HepG2 (cell line): ENCODE measurements at regions not wholly inside any gene's neighbourhood (a gene's known extent, or its start where the extent isn't known, plus 50 kb on each side); places are given as distances from the start of the nearest gene placed in this dataset.

Experiments
- AFF4 ChIP-seq: sonication (generic); formaldehyde crosslinking; IDR thresholded peaks from 2 replicates; pipeline ENCODE4 v1.4.0; 2020; ENCODE audit warnings: missing genetic modification reagents
- AHDC1 ChIP-seq: sonication (generic); formaldehyde crosslinking; IDR thresholded peaks from 2 replicates; pipeline ENCODE4 v1.5.1; 2020; ENCODE audit warnings: mild to moderate bottlenecking, missing genetic modification reagents, borderline replicate concordance
- HNF4A ChIP-seq: sonication (generic); formaldehyde crosslinking; IDR thresholded peaks from 2 replicates; pipeline ENCODE4 v1.4.0; 2020; ENCODE audit warnings: missing genetic modification reagents
- IKZF4 ChIP-seq: sonication (generic); formaldehyde crosslinking; IDR thresholded peaks from 2 replicates; pipeline ENCODE4 v1.5.1; 2020; ENCODE audit warnings: borderline replicate concordance, mild to moderate bottlenecking, low read depth, missing genetic modification reagents; ENCODE audit errors: not compliant biosample characterization
- MIER2 ChIP-seq: IDR thresholded peaks from 2 replicates; pipeline ENCODE4 v1.6.1; 2016; ENCODE audit warnings: missing biosample characterization, missing genetic modification reagents
- MIXL1 ChIP-seq: IDR thresholded peaks from 2 replicates; pipeline ENCODE4 v1.6.1; 2016
- NONO ChIP-seq, 2 experiments: fragments of 450-650 bp in 1 of 2; sonication (generic) in 1 of 2; formaldehyde crosslinking in 1 of 2; IDR thresholded peaks in 1 of 2; conservative IDR thresholded peaks in 1 of 2; 2 replicates each; pipeline versions ENCODE4 v1.6.1 to v1.8.0; 2017 to 2022; ENCODE audit warnings: mild to moderate bottlenecking in 1 of 2, missing genetic modification reagents in 1 of 2, moderate library complexity in 1 of 2
- THAP7 ChIP-seq: sonication (generic); formaldehyde crosslinking; IDR thresholded peaks from 2 replicates; pipeline ENCODE4 v1.8.1; 2023; ENCODE audit warnings: mild to moderate bottlenecking, missing genetic modification reagents
- ZMYM4 ChIP-seq: sonication (generic); formaldehyde crosslinking; IDR thresholded peaks from 2 replicates; pipeline ENCODE4 v1.8.1; 2023; ENCODE audit warnings: mild to moderate bottlenecking, missing genetic modification reagents
- ZNF503 ChIP-seq: sonication (generic); formaldehyde crosslinking; IDR thresholded peaks from 2 replicates; pipeline ENCODE4 v1.4.0; 2020; ENCODE audit warnings: missing genetic modification reagents
- ZNF543 ChIP-seq: sonication (generic); formaldehyde crosslinking; IDR thresholded peaks from 2 replicates; pipeline ENCODE4 v1.4.0; 2020; ENCODE audit warnings: mild to moderate bottlenecking, missing genetic modification reagents
- ZNF639 ChIP-seq: conservative IDR thresholded peaks from 2 replicates; pipeline ENCODE4 v1.6.1; 2018; ENCODE audit warnings: missing genetic modification reagents
- ZNF652 ChIP-seq: IDR thresholded peaks from 2 replicates; pipeline ENCODE4 v1.6.1; 2016; ENCODE audit warnings: low read depth, borderline replicate concordance
- ZNF816 ChIP-seq: sonication (generic); formaldehyde crosslinking; IDR thresholded peaks from 2 replicates; pipeline ENCODE4 v1.8.0; 2022; ENCODE audit warnings: missing genetic modification reagents, mild to moderate bottlenecking, borderline replicate concordance

- TF ChIP-seq ZNF816 (CRISPR knock-in tag), result peak; percentile 73; the same call in 1 of the 2 replicates
- TF ChIP-seq THAP7 (CRISPR knock-in tag), result no peak
- peak; percentile 87 for TF ChIP-seq MIXL1
- TF ChIP-seq AFF4 (CRISPR knock-in tag), result no peak
- peak; percentile 98 for TF ChIP-seq ZNF652 (CRISPR knock-in tag)
- peak; percentile 68; the same call in 1 of the 2 replicates for TF ChIP-seq ZMYM4 (CRISPR knock-in tag)
- no peak for TF ChIP-seq ZNF639 (CRISPR knock-in tag)
- TF ChIP-seq IKZF4, result no peak
- TF ChIP-seq ZNF503 (CRISPR knock-in tag), result peak; percentile 94
- 0 out of 2 replicates have a peak, but pooled peaks have one; percentile 21 for TF ChIP-seq NONO (IDR thresholded peaks at IDR 0.05)
- peak; percentile 67 for TF ChIP-seq NONO (CRISPR knock-in tag; conservative IDR thresholded peaks at IDR 0.05)
- TF ChIP-seq MIER2 (CRISPR knock-in tag), result no peak
- no peak for TF ChIP-seq ZNF543
- TF ChIP-seq AHDC1 (CRISPR knock-in tag), result peak; percentile 97; the same call in 1 of the 2 replicates
- TF ChIP-seq HNF4A (CRISPR knock-in tag), result peak; percentile 73
These were observed 187.6 kb downstream of the PCSK1 start (continued) for GRCh38 chr5:96245140-96246091.
